ENCODE measurements at regions not wholly inside any gene's neighbourhood (a gene's known extent, or its start where the extent isn't known, plus 50 kb on each side); places are given as distances from the start of the nearest gene placed in this dataset.
"Not testable (repeated sequence)": the region's sequence is repeated elsewhere in the genome, so short reads cannot be mapped to it uniquely, and the experiment has no call there.

DNA sequence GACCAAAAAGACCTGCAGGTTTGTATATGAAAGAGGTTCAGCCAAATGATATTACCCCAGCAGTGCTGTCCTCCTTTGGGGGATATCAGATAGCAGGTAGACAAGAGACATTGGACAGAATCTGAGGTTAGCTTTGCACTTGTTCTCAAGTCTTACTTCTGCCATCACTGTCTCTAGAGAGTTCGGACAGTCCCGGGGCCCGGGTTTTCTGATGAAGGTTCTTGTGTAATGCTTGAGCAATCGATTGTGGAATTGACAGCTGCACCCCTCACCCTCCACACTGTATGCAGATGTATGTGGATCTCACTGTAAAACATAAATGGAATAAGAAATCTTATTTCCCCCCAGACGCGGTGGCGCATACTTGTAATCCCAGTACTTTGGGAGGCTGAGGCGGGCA, 56.2 kb upstream of the MORC3 start:
- POLR2A ChIA-PET: no interaction called here
- no peak overlapping the region for H3K4me3 Mint-ChIP-seq
- H3K4me1 Mint-ChIP-seq: peaks cover 14% of the 10 kb centered on the region
- H3K27me3 Mint-ChIP-seq: no peaks in the 10 kb centered on the region
- no peak overlapping the region for H3K27ac Mint-ChIP-seq
- ATAC-seq (no peak), DNase-seq (no peak)
- H3K9me3 Mint-ChIP-seq (ENCODE audit: low read depth): no peaks in the 10 kb centered on the region
- CTCF ChIA-PET: interaction anchor here (0.6 to 1.3 kb wide), 5 partner anchors 18 to 127 kb away, joined by 3 to 5 read pairs (median 3); no protein-coding TSS in a partner anchor
- intact Hi-C loops (cut with DNase I, micrococcal nuclease): no loop called here
- H3K36me3 Mint-ChIP-seq (ENCODE audit: low read depth): peaks cover 5% of the 10 kb centered on the region

GRCh38 chr21:36265431-36265830, 54.6 kb upstream of the MORC3 start:
- no peak overlapping the region for H3K4me3 Mint-ChIP-seq
- DNase-seq (no peak), ATAC-seq (no peak)
- intact Hi-C loops (cut with DNase I, micrococcal nuclease): no loop called here
- POLR2A ChIA-PET: no interaction called here
- no peak overlapping the region for H3K27ac Mint-ChIP-seq
- H3K36me3 Mint-ChIP-seq (ENCODE audit: low read depth): peaks cover 5% of the 10 kb centered on the region
- H3K27me3 Mint-ChIP-seq: no peaks in the 10 kb centered on the region
- no peaks in the 10 kb centered on the region for H3K9me3 Mint-ChIP-seq (ENCODE audit: low read depth)
- H3K4me1 Mint-ChIP-seq: peaks cover 4% of the 10 kb centered on the region
- CTCF ChIA-PET: interaction anchor here (0.6 to 1.2 kb wide), 3 partner anchors 9 to 21 kb away, joined by 3 to 5 read pairs (median 3); no protein-coding TSS in a partner anchor

- H3K36me3 Mint-ChIP-seq (ENCODE audit: low read depth); H3K4me1 Mint-ChIP-seq; H3K27ac Mint-ChIP-seq; H3K4me3 Mint-ChIP-seq; ATAC-seq; intact Hi-C loops (cut with DNase I, micrococcal nuclease); H3K27me3 Mint-ChIP-seq; CTCF ChIA-PET; DNase-seq; POLR2A ChIA-PET; H3K9me3 Mint-ChIP-seq (ENCODE audit: low read depth): not testable (repeated sequence)
Observed at GRCh38 chr21:36267828-36268227, 52.2 kb upstream of the MORC3 start.

DNA sequence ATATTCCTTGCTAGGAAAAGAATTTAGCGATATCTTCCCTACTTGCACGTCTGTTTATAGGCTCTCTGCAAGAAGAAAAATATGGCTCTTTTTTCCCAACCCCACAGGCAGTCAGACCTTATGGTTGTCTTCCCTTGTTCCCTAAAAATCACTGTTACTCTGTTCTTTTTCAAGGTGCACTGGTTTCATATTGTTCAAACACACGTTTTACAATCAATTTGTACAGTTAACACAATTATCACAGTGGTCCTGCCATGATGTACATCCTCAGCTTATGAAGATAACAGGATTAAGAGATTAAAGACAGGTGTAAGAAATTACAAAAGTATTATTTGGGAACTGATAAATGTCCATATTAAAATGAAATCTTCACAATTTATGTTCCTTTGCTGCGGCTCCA, 51.7 kb upstream of the MORC3 start:
- ATAC-seq; H3K4me1 Mint-ChIP-seq; H3K4me3 Mint-ChIP-seq; H3K27ac Mint-ChIP-seq; POLR2A ChIA-PET; H3K27me3 Mint-ChIP-seq; DNase-seq; H3K9me3 Mint-ChIP-seq (ENCODE audit: low read depth); H3K36me3 Mint-ChIP-seq (ENCODE audit: low read depth); intact Hi-C loops (cut with DNase I, micrococcal nuclease); CTCF ChIA-PET: not testable (repeated sequence)

All from activated CD4-positive, alpha-beta T cell treated with anti-CD3 and anti-CD28 coated beads for 36 hours (primary cell).